HCT116 (cell line): ENCODE measurements at regions not wholly inside any gene's neighbourhood (a gene's known extent, or its start where the extent isn't known, plus 50 kb on each side); places are given as distances from the start of the nearest gene placed in this dataset.

Experiments
- POLR2AphosphoS5 ChIP-seq: IDR thresholded peaks from 2 replicates; pipeline ENCODE4 v1.6.1; 2011; ENCODE audit warnings: mild to moderate bottlenecking, low read depth, low read length, moderate library complexity
- RAD21 ChIP-seq: IDR thresholded peaks from 2 replicates; pipeline ENCODE4 v1.6.1; 2012; ENCODE audit warnings: low read depth, mild to moderate bottlenecking

DNA sequence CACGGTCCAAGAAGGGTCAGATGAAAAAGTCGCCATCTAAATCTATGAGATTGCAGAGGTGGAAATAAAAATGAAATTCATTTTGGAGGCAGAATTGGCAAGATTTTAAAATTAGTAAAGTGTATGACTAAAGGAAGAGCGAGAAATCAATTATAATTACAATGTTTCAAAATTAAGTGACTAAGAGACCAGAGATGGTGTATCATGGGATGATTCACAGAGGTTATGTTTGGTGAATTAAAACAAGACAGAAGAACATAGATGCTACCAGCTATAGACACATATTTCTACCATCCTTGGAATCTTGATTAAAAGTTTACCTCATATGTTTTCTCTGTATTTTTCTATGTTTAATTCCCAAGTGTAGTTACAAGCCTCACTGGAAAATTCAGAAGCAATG lies 308.9 kb upstream of the DNAJC19 start:
- no peak for TF ChIP-seq POLR2AphosphoS5
- no peak for TF ChIP-seq RAD21
